Breast epithelium (tissue), 3 donors: ENCODE measurements at regions not wholly inside any gene's neighbourhood (a gene's known extent, or its start where the extent isn't known, plus 50 kb on each side); places are given as distances from the start of the nearest gene placed in this dataset.

Source experiments
- POLR2AphosphoS5 ChIP-seq, 3 donors: sonication (generic); formaldehyde crosslinking; IDR thresholded peaks; one replicate each; pipeline ENCODE4 v1.6.1; 2017; ENCODE audit warnings: antibody characterized with exemption in 3 of 3
- TF ChIP-seq, protein P1 (sequence below), 3 donors: fragments of 450-650 bp; IDR thresholded peaks; one replicate each; pipeline ENCODE4 v1.5.1; 2016 to 2017; ENCODE audit warnings: antibody characterized with exemption in 3 of 3, mild to moderate bottlenecking in 3 of 3, moderate library complexity in 3 of 3

DNA sequence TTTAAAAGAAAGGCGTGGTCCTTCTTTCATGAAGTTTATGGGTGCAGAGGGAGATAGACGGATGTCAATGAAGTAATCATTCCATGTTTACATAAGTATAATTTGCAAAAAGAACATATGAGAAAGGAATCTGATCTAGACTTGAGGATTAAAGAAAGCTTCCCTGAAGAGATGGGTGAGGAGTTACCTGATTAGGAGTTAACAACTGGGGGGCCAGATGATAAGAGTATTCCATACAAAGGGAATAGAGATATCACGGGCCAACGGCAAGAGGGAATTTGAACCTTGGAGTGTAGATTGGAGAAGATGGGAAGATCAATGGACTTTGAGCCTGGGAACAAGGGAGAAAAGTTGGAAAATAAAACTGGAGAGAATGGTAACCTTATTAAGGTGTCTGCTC, 1959.9 kb upstream of the WWC1 start:
- TF ChIP-seq, protein P1, sequence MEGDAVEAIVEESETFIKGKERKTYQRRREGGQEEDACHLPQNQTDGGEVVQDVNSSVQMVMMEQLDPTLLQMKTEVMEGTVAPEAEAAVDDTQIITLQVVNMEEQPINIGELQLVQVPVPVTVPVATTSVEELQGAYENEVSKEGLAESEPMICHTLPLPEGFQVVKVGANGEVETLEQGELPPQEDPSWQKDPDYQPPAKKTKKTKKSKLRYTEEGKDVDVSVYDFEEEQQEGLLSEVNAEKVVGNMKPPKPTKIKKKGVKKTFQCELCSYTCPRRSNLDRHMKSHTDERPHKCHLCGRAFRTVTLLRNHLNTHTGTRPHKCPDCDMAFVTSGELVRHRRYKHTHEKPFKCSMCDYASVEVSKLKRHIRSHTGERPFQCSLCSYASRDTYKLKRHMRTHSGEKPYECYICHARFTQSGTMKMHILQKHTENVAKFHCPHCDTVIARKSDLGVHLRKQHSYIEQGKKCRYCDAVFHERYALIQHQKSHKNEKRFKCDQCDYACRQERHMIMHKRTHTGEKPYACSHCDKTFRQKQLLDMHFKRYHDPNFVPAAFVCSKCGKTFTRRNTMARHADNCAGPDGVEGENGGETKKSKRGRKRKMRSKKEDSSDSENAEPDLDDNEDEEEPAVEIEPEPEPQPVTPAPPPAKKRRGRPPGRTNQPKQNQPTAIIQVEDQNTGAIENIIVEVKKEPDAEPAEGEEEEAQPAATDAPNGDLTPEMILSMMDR (IDR thresholded peaks at IDR 0.05), result no peak
- no peak for TF ChIP-seq POLR2AphosphoS5 (IDR thresholded peaks at IDR 0.05)
